Sigmoid colon (tissue), 4 donors: ENCODE measurements at regions not wholly inside any gene's neighbourhood (a gene's known extent, or its start where the extent isn't known, plus 50 kb on each side); places are given as distances from the start of the nearest gene placed in this dataset.

ENCODE experiments used
- CTCF ChIP-seq, 4 experiments: fragments of 450-650 bp in 3 of 4; fragments of 200-600 bp in 1 of 4; IDR thresholded peaks; one replicate each; pipeline ENCODE4 v1.5.1; 2016 to 2019; ENCODE audit warnings: antibody characterized with exemption in 4 of 4, mild to moderate bottlenecking in 3 of 4, moderate library complexity in 2 of 4
- POLR2A ChIP-seq, 2 donors: fragments of 450-650 bp; IDR thresholded peaks; one replicate each; pipeline ENCODE4 v1.6.1; 2016; ENCODE audit warnings: antibody characterized with exemption in 2 of 2, mild to moderate bottlenecking in 2 of 2, moderate library complexity in 2 of 2
- POLR2AphosphoS5 ChIP-seq, 4 donors: sonication (generic); formaldehyde crosslinking; IDR thresholded peaks; one replicate each; pipeline ENCODE4 v1.6.1; 2017; ENCODE audit warnings: antibody characterized with exemption in 4 of 4

GRCh38 chr6:90989763-90990162 is 402.9 kb upstream of the MAP3K7 start:
- TF ChIP-seq POLR2A (IDR thresholded peaks at IDR 0.05) = no peak
- no peak for TF ChIP-seq CTCF (IDR thresholded peaks at IDR 0.05)
- TF ChIP-seq POLR2AphosphoS5 (IDR thresholded peaks at IDR 0.05) = no peak
